ENCODE measurements at regions not wholly inside any gene's neighbourhood (a gene's known extent, or its start where the extent isn't known, plus 50 kb on each side); places are given as distances from the start of the nearest gene placed in this dataset.
"Not testable (repeated sequence)": the region's sequence is repeated elsewhere in the genome, so short reads cannot be mapped to it uniquely, and the experiment has no call there.

- TF ChIP-seq CTCF (conservative IDR thresholded peaks at IDR 0.05; ENCODE audit: low read depth, low read length) = no peak
- DNase-seq (ENCODE audit: low read depth) = no peak
- H3K4me3 ChIP-seq (ENCODE audit: low read length) = no peak overlapping the region
Observed at GRCh38 chr3:35275768-35276167, 363.6 kb upstream of the ARPP21 start.

GRCh38 chr3:35276568-35276967, 362.8 kb upstream of the ARPP21 start:
- H3K4me3 ChIP-seq (ENCODE audit: low read length) = no peak overlapping the region
- TF ChIP-seq CTCF (conservative IDR thresholded peaks at IDR 0.05; ENCODE audit: low read depth, low read length) = no peak

GRCh38 chr3:35291471-35292236, 347.7 kb upstream of the ARPP21 start:
- H3K4me3 ChIP-seq (ENCODE audit: low read length) = no peak overlapping the region
- DNase-seq (ENCODE audit: low read depth) = no peak
- no peak for TF ChIP-seq CTCF (conservative IDR thresholded peaks at IDR 0.05; ENCODE audit: low read depth, low read length)

More at GRCh38 chr3:35276568-35276967, 362.8 kb upstream of the ARPP21 start:
- no peak for DNase-seq (ENCODE audit: low read depth)

GRCh38 chr3:35292568-35292967, 346.8 kb upstream of the ARPP21 start:
- no peak for DNase-seq (ENCODE audit: low read depth)
- TF ChIP-seq CTCF (conservative IDR thresholded peaks at IDR 0.05; ENCODE audit: low read depth, low read length) = no peak
- no peak overlapping the region for H3K4me3 ChIP-seq (ENCODE audit: low read length)

- no peak for DNase-seq (ENCODE audit: low read depth)
- H3K4me3 ChIP-seq (ENCODE audit: low read length) = no peak overlapping the region
- TF ChIP-seq CTCF (conservative IDR thresholded peaks at IDR 0.05; ENCODE audit: low read depth, low read length) = no peak
Observed at GRCh38 chr3:35295906-35296305, 343.4 kb upstream of the ARPP21 start.

- no peak for DNase-seq (ENCODE audit: low read depth)
- TF ChIP-seq CTCF (conservative IDR thresholded peaks at IDR 0.05; ENCODE audit: low read depth, low read length) = no peak
- H3K4me3 ChIP-seq (ENCODE audit: low read length) = no peak overlapping the region
Observed at GRCh38 chr3:35296533-35296932, 342.8 kb upstream of the ARPP21 start.

- not testable (repeated sequence) for DNase-seq (ENCODE audit: low read depth); H3K4me3 ChIP-seq (ENCODE audit: low read length)
Observed at GRCh38 chr3:35296944-35297343, 342.4 kb upstream of the ARPP21 start.

Measured in retinal pigment epithelial cell (primary cell).